ENCODE measurements at regions not wholly inside any gene's neighbourhood (a gene's known extent, or its start where the extent isn't known, plus 50 kb on each side); places are given as distances from the start of the nearest gene placed in this dataset.

DNA sequence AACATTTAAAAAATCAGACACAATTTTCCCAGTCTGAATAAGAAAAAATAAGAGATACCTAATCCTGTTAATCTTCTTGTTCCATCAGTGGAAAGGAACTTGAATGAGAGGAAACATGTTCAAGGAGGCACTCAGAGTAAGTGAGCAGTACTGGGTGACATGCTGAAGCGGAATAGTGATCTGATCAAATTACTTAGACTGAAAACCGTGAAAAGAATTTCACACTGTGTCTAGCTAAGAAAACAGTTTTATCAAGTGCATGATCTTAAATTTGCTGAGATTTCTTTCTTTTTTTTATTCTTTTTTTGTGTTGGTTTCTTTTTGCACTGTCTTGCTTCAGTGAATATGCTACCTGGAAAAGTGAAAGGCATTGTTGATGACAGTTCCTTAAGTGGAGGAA, 249.5 kb upstream of the SLC10A2 start:
- peaks cover 0 to 2% of the 10 kb centered on the region in 2 donors for H3K27me3 ChIP-seq (ENCODE audit: control insufficient read depth in 1 of 2, insufficient read depth in 2 of 2, low read length in 1 of 2)
- H3K4me1 ChIP-seq (ENCODE audit: control insufficient read depth in 1 of 2, insufficient read depth in 2 of 2, low read length in 2 of 2), result no peaks in the 10 kb centered on the region
- no peak for DNase-seq
- H3K4me3 ChIP-seq (ENCODE audit: low read length in 2 of 2), result no peak overlapping the region
- intact Hi-C loops (cut with DNase I), result no loop called here
- ATAC-seq (ENCODE audit: low FRiP score), result no peak
- H3K36me3 ChIP-seq (ENCODE audit: control insufficient read depth in 1 of 2, insufficient read depth in 2 of 2, low read length in 1 of 2), result no peaks in the 10 kb centered on the region
- WGBS, 2 donors, result 61 to 75% methylated on average over 2 of the region's 2 CpGs
- no peaks in the 10 kb centered on the region for H3K9me3 ChIP-seq (ENCODE audit: control insufficient read depth, low read length)
- no peak overlapping the region for H3K27ac ChIP-seq (ENCODE audit: low read depth in 1 of 2, low read length in 2 of 2)

DNA sequence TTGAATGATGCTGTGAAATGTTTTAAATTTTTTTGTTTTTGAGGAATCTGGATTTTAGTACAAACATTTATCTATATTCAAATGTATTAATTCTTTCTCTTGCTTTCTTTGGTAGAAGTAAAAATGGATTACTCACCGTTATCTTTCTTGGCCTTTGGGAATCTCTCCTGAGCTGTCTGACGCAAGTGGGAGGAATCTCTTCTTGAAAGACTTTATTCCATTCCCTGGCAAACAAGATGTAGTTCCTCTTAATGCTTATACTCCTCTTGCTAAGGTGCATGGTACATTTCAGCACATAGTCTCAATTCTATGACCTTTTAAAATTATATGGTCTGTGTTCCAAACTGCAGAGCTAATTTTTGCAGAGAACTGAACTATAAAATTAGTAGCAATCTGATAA, 246.2 kb upstream of the SLC10A2 start:
- no peaks in the 10 kb centered on the region for H3K9me3 ChIP-seq (ENCODE audit: control insufficient read depth, low read length)
- H3K36me3 ChIP-seq (ENCODE audit: control insufficient read depth in 1 of 2, insufficient read depth in 2 of 2, low read length in 1 of 2), result no peaks in the 10 kb centered on the region
- no peak overlapping the region for H3K4me3 ChIP-seq (ENCODE audit: low read length in 2 of 2)
- intact Hi-C loops (cut with DNase I), result no loop called here
- peaks cover 0 to 2% of the 10 kb centered on the region in 2 donors for H3K27me3 ChIP-seq (ENCODE audit: control insufficient read depth in 1 of 2, insufficient read depth in 2 of 2, low read length in 1 of 2)
- no peak for DNase-seq
- no peak overlapping the region for H3K27ac ChIP-seq (ENCODE audit: low read depth in 1 of 2, low read length in 2 of 2)
- no peaks in the 10 kb centered on the region for H3K4me1 ChIP-seq (ENCODE audit: control insufficient read depth in 1 of 2, insufficient read depth in 2 of 2, low read length in 2 of 2)
- 46 to 65% methylated on average over 2 of the region's 2 CpGs for WGBS, 2 donors
- ATAC-seq (ENCODE audit: low FRiP score), result no peak

DNA sequence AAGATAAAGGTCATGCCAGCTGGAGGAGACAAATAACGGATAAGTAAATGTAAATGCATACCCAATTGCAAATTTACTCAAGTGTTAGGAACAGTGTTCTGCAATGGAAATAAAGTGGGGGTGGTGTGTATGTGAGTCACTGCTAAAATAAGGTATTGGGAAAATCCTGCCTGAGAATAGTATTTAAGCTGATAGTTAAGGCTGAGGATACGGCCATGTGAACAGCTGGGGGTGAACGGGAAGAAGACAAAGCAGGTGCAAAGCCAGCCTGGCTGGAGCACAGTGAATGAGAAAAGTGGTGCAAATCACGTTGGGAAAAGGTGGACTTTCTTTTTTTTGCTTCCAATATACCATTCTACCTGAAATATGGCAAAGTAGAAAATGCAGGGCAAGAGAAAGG, 242.4 kb upstream of the SLC10A2 start:
- intact Hi-C loops (cut with DNase I), result no loop called here
- DNase-seq (no peak), ATAC-seq (ENCODE audit: low FRiP score) (no peak)
- WGBS, 2 donors, result 77 to 80% methylated on average over 4 of the region's 4 CpGs
- Histone ChIP-seq H3K36me3 (ENCODE audit: control insufficient read depth in 1 of 2, insufficient read depth in 2 of 2, low read length in 1 of 2) (no peaks in the 10 kb centered on the region), H3K4me3 (ENCODE audit: low read length in 2 of 2) (no peak overlapping the region), H3K4me1 (ENCODE audit: control insufficient read depth in 1 of 2, insufficient read depth in 2 of 2, low read length in 2 of 2) (no peaks in the 10 kb centered on the region), H3K9me3 (ENCODE audit: control insufficient read depth, low read length) (no peaks in the 10 kb centered on the region), H3K27me3 (ENCODE audit: control insufficient read depth in 1 of 2, insufficient read depth in 2 of 2, low read length in 1 of 2) (peaks cover 0 to 2% of the 10 kb centered on the region in 2 donors), H3K27ac (ENCODE audit: low read depth in 1 of 2, low read length in 2 of 2) (no peak overlapping the region)

DNA sequence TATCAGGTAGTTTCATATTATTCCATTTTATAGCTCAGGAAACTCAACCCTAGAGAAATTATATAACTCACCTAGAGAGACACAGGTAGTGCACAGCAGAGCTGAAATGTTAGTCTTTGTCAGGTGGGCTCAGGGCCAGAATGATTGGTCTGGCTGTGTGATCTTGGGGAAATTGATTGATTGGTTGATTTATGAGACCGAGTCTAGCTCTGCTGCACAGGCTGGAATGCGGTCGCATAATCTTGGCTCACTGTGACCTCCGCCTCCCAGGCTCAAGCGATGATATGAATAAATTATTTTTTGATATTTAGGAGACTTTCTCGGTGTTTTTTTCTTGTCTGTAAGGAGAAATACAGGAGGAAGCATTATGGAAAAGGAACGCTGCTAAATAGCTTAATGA, 239.9 kb upstream of the SLC10A2 start:
- H3K27ac ChIP-seq (ENCODE audit: low read depth in 1 of 2, low read length in 2 of 2), result no peak overlapping the region
- no peaks in the 10 kb centered on the region for H3K4me1 ChIP-seq (ENCODE audit: control insufficient read depth in 1 of 2, insufficient read depth in 2 of 2, low read length in 2 of 2)
- no peaks in the 10 kb centered on the region for H3K9me3 ChIP-seq (ENCODE audit: control insufficient read depth, low read length)
- H3K36me3 ChIP-seq (ENCODE audit: control insufficient read depth in 1 of 2, insufficient read depth in 2 of 2, low read length in 1 of 2), result no peaks in the 10 kb centered on the region
- H3K27me3 ChIP-seq (ENCODE audit: control insufficient read depth in 1 of 2, insufficient read depth in 2 of 2, low read length in 1 of 2), result no peaks in the 10 kb centered on the region
- ATAC-seq (ENCODE audit: low FRiP score) (no peak), DNase-seq (no peak)
- 63 to 72% methylated on average over 7 of the region's 7 CpGs for WGBS, 2 donors
- intact Hi-C loops (cut with DNase I), result no loop called here
- H3K4me3 ChIP-seq (ENCODE audit: low read length in 2 of 2), result no peak overlapping the region

DNA sequence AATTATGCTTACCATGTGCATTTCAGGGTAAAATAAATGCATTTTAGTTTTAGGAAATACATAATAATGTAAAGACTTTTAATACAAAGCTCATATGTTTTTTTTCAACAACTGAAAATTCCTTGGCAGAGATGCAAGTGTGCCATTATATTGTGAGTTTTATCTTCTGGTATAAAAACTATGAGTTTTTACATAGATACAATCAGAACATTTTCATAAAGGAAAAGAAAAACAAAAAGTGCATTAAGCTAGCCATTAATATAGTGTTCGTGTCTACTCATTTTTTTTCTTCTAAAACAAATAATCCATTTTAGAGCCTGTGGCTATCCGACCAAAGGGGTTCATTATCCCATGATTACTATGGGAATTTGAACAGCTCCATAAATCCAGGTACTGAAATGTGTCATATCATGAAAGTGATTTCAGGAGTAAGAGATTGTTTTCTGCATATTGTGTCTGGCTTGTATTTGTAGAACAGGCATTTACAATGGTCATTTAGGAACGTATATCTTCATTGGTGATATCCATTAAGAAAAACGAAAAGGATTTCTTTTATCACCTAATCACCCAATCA, 236.9 kb upstream of the SLC10A2 start:
- Histone ChIP-seq H3K27me3 (ENCODE audit: control insufficient read depth in 1 of 2, insufficient read depth in 2 of 2, low read length in 1 of 2) (no peaks in the 10 kb centered on the region), H3K36me3 (ENCODE audit: control insufficient read depth in 1 of 2, insufficient read depth in 2 of 2, low read length in 1 of 2) (no peaks in the 10 kb centered on the region), H3K9me3 (ENCODE audit: control insufficient read depth, low read length) (no peaks in the 10 kb centered on the region), H3K4me1 (ENCODE audit: control insufficient read depth in 1 of 2, insufficient read depth in 2 of 2, low read length in 2 of 2) (no peaks in the 10 kb centered on the region), H3K4me3 (ENCODE audit: low read length in 2 of 2) (no peak overlapping the region), H3K27ac (ENCODE audit: low read depth in 1 of 2, low read length in 2 of 2) (no peak overlapping the region)
- ATAC-seq (ENCODE audit: low FRiP score), result no peak
- 50 to 64% methylated on average over 4 of the region's 4 CpGs for WGBS, 2 donors
- no peak for DNase-seq
- intact Hi-C loops (cut with DNase I), result no loop called here

DNA sequence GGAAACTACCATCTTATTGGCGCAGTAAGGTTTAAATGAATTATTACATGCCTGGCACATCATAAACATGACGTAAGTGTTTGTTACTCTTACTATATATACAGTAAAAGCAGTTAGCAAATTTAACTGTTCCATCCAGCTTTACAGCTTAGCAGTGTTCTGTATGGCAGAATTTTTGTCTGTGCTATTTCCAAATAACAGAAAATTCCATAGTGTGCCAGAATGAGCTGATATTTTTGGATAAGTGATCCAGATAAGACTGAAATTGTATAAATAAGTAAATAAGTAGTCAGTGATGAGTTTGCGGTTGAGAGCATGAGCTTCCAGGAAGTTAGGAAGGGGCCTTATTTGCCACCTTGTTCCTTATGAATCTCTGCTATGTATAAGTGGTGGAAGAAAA, 236.5 kb upstream of the SLC10A2 start:
- no peaks in the 10 kb centered on the region for H3K4me1 ChIP-seq (ENCODE audit: control insufficient read depth in 1 of 2, insufficient read depth in 2 of 2, low read length in 2 of 2)
- DNase-seq (no peak), ATAC-seq (ENCODE audit: low FRiP score) (no peak)
- no peaks in the 10 kb centered on the region for H3K27me3 ChIP-seq (ENCODE audit: control insufficient read depth in 1 of 2, insufficient read depth in 2 of 2, low read length in 1 of 2)
- no peak overlapping the region for H3K4me3 ChIP-seq (ENCODE audit: low read length in 2 of 2)
- intact Hi-C loops (cut with DNase I), result no loop called here
- no peaks in the 10 kb centered on the region for H3K36me3 ChIP-seq (ENCODE audit: control insufficient read depth in 1 of 2, insufficient read depth in 2 of 2, low read length in 1 of 2)
- 47 to 53% methylated on average over 3 of the region's 3 CpGs for WGBS, 2 donors
- H3K9me3 ChIP-seq (ENCODE audit: control insufficient read depth, low read length), result no peaks in the 10 kb centered on the region
- no peak overlapping the region for H3K27ac ChIP-seq (ENCODE audit: low read depth in 1 of 2, low read length in 2 of 2)

GRCh38 chr13:103299079-103299478, 232.9 kb upstream of the SLC10A2 start:
- 90% methylated on average over 3 of the region's 3 CpGs for WGBS, 2 donors
- peaks cover 0 to 1% of the 10 kb centered on the region in 2 donors for H3K27me3 ChIP-seq (ENCODE audit: control insufficient read depth in 1 of 2, insufficient read depth in 2 of 2, low read length in 1 of 2)
- no peak for ATAC-seq (ENCODE audit: low FRiP score)
- no peak overlapping the region for H3K4me3 ChIP-seq (ENCODE audit: low read length in 2 of 2)
- DNase-seq, result no peak
- intact Hi-C loops (cut with DNase I), result no loop called here
- no peaks in the 10 kb centered on the region for H3K9me3 ChIP-seq (ENCODE audit: control insufficient read depth, low read length)
- H3K27ac ChIP-seq (ENCODE audit: low read depth in 1 of 2, low read length in 2 of 2), result no peak overlapping the region
- no peaks in the 10 kb centered on the region for H3K36me3 ChIP-seq (ENCODE audit: control insufficient read depth in 1 of 2, insufficient read depth in 2 of 2, low read length in 1 of 2)
- H3K4me1 ChIP-seq (ENCODE audit: control insufficient read depth in 1 of 2, insufficient read depth in 2 of 2, low read length in 2 of 2), result no peaks in the 10 kb centered on the region

DNA sequence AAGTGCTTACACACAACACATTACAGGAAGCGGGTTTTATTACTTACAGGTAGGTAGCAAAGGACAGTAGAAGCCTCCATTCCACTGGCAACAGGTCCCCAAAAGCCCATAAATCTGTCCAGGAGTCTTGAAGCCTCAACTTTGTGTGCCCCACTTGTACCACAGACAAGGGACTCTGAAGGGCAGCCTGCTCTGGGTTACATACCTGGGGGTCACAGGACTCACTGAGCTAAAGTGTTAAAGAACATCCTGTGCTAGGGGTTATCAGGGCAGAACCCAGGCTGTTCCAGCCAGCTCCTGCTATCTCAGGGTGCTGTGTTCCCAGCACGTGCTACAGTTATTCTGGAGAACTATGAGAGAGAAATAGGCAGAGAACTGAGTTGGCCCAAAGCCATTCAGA, 230.9 kb upstream of the SLC10A2 start:
- H3K9me3 ChIP-seq (ENCODE audit: control insufficient read depth, low read length), result no peaks in the 10 kb centered on the region
- no peaks in the 10 kb centered on the region for H3K36me3 ChIP-seq (ENCODE audit: control insufficient read depth in 1 of 2, insufficient read depth in 2 of 2, low read length in 1 of 2)
- intact Hi-C loops (cut with DNase I), result no loop called here
- ATAC-seq (ENCODE audit: low FRiP score) (no peak), DNase-seq (no peak)
- H3K4me1 ChIP-seq (ENCODE audit: control insufficient read depth in 1 of 2, insufficient read depth in 2 of 2, low read length in 2 of 2), result no peaks in the 10 kb centered on the region
- WGBS, 2 donors, result 67 to 70% methylated on average over 2 of the region's 2 CpGs
- no peak overlapping the region for H3K4me3 ChIP-seq (ENCODE audit: low read length in 2 of 2)
- H3K27me3 ChIP-seq (ENCODE audit: control insufficient read depth in 1 of 2, insufficient read depth in 2 of 2, low read length in 1 of 2), result peaks cover 0 to 1% of the 10 kb centered on the region in 2 donors
- H3K27ac ChIP-seq (ENCODE audit: low read depth in 1 of 2, low read length in 2 of 2), result no peak overlapping the region

DNA sequence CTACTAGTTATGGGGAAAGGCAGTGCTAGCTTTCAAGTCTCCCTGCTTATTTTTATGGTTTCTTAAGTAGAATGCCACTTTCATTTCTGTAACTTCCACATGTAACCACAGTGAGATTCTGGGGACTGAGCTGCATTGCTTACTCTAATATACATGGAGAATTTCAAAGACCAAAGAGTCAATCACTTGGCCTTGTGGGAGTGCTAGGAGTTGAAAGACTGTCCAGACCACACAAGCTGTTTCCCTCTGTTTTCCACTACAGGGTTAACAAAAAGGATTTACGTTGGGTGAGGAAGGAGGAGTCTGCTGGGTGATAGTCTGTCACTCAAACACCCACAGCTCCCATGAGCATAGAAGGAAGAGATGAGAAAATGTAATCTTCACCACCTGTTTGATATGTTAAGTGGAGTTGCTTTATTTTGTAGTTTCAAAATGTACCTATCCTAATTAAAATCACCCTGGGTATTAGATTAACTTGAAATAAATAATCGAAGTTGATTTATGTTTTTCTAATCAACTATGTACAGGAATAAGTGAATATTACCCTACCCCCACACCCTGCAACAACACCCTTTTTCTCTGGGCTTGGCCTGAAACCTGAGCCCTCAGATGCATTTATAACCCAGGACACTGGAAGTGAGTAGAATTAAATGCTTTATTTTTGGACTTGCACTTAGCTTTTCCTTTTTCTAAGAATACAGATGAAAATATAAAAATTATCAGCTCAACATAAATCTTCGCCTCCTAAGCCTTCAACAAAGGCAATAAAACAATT, 225.8 kb upstream of the SLC10A2 start:
- H3K27me3 ChIP-seq (ENCODE audit: control insufficient read depth in 1 of 2, insufficient read depth in 2 of 2, low read length in 1 of 2), result peaks cover 0 to 1% of the 10 kb centered on the region in 2 donors
- ATAC-seq (ENCODE audit: low FRiP score), result no peak
- 61 to 63% methylated on average over 3 of the region's 3 CpGs for WGBS, 2 donors
- H3K27ac ChIP-seq (ENCODE audit: low read depth in 1 of 2, low read length in 2 of 2), result no peak overlapping the region
- DNase-seq, result no peak
- intact Hi-C loops (cut with DNase I), result no loop called here
- no peak overlapping the region for H3K4me3 ChIP-seq (ENCODE audit: low read length in 2 of 2)
- no peaks in the 10 kb centered on the region for H3K4me1 ChIP-seq (ENCODE audit: control insufficient read depth in 1 of 2, insufficient read depth in 2 of 2, low read length in 2 of 2)
- H3K36me3 ChIP-seq (ENCODE audit: control insufficient read depth in 1 of 2, insufficient read depth in 2 of 2, low read length in 1 of 2), result no peaks in the 10 kb centered on the region
- no peaks in the 10 kb centered on the region for H3K9me3 ChIP-seq (ENCODE audit: control insufficient read depth, low read length)

All from aorta (tissue), 5 donors.